ENCODE measurements at regions not wholly inside any gene's neighbourhood (a gene's known extent, or its start where the extent isn't known, plus 50 kb on each side); places are given as distances from the start of the nearest gene placed in this dataset.
A peak's percentile ranks its signal among the peaks of the same experiment; 100 is the strongest.

DNA sequence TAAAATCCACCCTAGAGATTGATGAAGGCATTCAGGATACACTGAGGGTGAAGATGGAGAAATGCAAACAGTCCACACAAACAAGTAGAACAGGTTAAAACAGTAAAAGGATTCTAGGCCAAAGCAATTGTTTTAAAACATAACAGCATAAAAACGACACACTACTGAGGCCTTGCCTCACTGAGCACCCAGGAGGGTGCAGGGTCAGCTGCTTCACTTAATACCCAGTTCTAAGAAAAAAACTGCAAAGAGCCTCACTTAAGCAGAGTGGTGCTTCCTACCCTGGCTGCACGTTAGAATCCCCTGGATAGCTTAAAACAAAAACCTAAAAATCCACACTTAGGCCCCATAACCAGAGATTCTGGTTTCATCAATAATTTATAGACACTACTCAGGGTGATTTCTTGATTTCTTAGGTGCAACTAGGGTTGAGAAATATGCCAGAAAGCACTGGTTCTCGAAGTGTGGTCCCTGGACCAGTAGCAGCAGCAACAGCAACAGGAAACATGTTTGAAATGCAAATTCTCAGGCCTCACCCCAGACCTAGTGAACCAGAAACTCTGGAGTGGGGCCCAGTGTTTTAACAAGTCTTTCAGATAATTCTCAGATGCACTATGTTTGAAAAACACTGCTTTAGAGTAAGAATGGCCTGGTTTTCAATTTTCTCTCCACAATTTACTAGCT, 279.1 kb downstream of the ZEB2 start:
- DNase-seq (ENCODE audit: low spot score in 2 of 2) (no peak), ATAC-seq (peak; percentile 71)
- peaks cover 57% of the 10 kb centered on the region for H3K4me1 Mint-ChIP-seq
- H3K27ac Mint-ChIP-seq, result peak overlapping the region; percentile 79
- H3K4me3 Mint-ChIP-seq, result peak overlapping the region; percentile 36
- H3K9me3 Mint-ChIP-seq, result peaks cover 3% of the 10 kb centered on the region
- no peaks in the 10 kb centered on the region for H3K36me3 Mint-ChIP-seq

DNA sequence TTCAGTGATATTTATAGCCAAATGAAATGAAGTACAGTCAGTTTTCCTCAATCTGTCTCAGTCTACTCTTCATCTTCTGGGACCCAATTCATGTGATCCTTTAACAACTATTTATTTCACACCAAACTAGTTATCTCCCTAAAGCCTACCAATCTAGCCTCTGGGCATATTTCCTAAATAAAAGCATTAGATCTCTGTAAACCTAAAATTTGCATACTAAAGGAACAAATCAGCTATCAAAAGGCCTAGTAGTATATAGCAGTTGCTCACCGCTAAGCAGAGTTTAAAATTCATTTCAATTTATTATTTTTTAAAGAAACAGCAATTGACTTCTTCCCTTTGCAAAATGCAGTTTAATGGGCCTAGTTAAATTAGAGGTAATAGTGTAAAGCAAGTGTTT, 280.2 kb downstream of the ZEB2 start:
- H3K4me3 Mint-ChIP-seq, result no peak overlapping the region
- H3K4me1 Mint-ChIP-seq, result peaks cover 66% of the 10 kb centered on the region
- peaks cover 3% of the 10 kb centered on the region for H3K9me3 Mint-ChIP-seq
- ATAC-seq, result no peak
- H3K36me3 Mint-ChIP-seq, result peaks cover 4% of the 10 kb centered on the region
- no peak for DNase-seq (ENCODE audit: low spot score in 2 of 2)
- H3K27ac Mint-ChIP-seq, result peak overlapping the region; percentile 79

DNA sequence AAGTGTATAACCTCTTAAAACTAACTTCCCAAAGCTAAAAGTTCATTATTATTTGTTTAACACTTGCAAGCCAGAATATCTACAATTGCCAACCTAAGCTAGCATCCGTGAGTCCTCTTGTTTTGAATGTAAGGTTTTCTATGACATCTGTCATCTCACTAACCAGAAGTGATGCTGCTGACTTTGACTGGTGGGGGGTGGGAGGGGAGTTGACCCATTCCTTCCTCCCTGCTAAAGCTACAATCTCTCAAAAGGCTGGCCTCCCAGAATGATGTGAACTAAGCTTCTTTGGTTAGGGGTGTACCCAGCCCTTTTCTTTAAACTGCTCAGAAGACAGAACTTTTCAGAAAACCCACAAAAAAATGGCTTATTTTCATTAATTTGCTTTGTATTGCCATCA, 280.6 kb downstream of the ZEB2 start:
- H3K9me3 Mint-ChIP-seq, result peaks cover 3% of the 10 kb centered on the region
- H3K4me3 Mint-ChIP-seq, result peak overlapping the region; percentile 8
- DNase-seq (ENCODE audit: low spot score in 2 of 2) (no peak), ATAC-seq (peak; percentile 72)
- H3K27ac Mint-ChIP-seq, result peak overlapping the region; percentile 79
- H3K4me1 Mint-ChIP-seq, result peaks cover 70% of the 10 kb centered on the region
- H3K36me3 Mint-ChIP-seq, result peaks cover 8% of the 10 kb centered on the region

DNA sequence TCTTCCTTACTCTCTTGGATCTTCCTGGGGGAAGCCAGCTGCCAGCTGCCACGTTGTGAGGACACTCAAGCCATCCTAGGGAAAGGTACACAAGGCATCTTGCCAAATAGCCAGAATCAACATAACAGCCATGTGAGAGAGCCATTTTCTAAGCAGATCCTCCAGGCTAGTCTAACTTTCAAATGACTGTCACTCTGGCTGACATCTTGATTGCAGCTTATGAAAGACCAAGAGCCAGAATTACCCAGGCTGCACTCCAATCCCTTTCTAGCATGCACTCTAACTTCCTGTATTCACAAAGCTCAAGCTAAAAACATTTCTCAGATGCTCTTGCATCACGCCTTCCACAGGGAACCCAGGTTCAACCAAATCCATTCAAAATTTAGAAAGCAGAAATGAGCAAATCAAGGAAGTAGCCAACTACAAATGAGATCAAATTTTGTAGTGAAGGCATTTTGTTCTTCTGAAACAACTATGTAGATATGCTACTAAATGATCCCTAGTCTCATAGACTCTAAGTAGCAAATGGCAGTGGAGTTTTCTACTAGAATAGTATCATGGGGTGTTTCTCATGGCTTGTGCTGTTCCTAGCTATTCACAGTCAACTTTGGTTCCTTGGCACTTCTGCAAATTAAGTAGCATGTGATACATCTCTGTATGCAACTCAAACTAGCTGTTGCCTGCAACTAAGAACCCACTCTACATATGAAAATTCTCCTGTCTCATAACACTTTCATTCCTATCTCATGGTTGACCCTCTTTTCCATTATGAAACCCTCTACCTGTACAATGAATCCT, 281.9 kb downstream of the ZEB2 start:
- Mint-ChIP-seq H3K36me3 (peaks cover 21% of the 10 kb centered on the region), H3K9me3 (peaks cover 3% of the 10 kb centered on the region), H3K4me3 (peak overlapping the region; percentile 26), H3K4me1 (peaks cover 78% of the 10 kb centered on the region), H3K27ac (peak overlapping the region; percentile 79)
- ATAC-seq (no peak), DNase-seq (ENCODE audit: low spot score in 2 of 2) (no peak)

DNA sequence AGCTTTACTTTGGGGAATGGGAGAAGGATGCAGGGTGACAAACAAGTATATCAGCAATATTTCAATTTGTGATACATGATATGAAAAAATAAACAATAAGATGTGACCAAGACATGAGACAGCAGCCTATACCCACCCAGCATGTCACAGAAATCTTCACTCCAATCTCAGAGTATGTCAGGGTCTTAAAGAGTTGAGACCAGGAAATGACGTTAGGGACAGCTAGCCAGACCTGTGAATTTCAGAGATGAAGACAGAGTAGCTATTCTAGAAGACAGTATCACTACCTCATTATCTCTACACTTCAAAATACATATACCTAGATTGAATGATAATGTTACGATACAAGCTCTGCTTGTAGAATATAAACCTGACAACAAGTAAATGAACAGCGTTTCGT, 282.8 kb downstream of the ZEB2 start:
- ATAC-seq (no peak), DNase-seq (ENCODE audit: low spot score in 2 of 2) (no peak)
- Mint-ChIP-seq H3K4me3 (peak overlapping the region; percentile 26), H3K4me1 (peaks cover 86% of the 10 kb centered on the region), H3K9me3 (peaks cover 3% of the 10 kb centered on the region), H3K36me3 (peaks cover 29% of the 10 kb centered on the region), H3K27ac (peak overlapping the region; percentile 79)

DNA sequence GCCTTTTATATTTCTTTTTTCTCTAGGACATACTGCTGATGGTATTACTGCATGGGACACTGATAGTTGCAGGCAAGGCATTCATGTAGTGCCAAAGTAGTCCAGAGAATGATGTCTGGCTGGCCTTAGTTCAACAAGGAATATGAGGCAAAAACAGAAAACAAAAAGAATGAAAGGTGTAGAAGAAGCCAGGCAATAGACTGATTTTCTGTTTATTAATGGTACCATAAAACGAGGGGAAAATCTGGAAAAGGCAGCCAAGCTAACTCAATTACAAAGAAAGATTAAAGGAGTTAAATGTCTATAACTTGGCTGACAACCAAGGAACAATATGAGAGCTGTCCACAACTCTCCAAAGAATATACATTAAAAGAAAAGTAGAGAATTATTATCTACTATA, 284.9 kb downstream of the ZEB2 start:
- Mint-ChIP-seq H3K9me3 (peaks cover 3% of the 10 kb centered on the region), H3K27ac (peak overlapping the region; percentile 90), H3K4me1 (peaks cover 79% of the 10 kb centered on the region), H3K36me3 (peaks cover 29% of the 10 kb centered on the region), H3K4me3 (peak overlapping the region; percentile 61)
- no peak for DNase-seq (ENCODE audit: low spot score in 2 of 2)
- ATAC-seq, result no peak

DNA sequence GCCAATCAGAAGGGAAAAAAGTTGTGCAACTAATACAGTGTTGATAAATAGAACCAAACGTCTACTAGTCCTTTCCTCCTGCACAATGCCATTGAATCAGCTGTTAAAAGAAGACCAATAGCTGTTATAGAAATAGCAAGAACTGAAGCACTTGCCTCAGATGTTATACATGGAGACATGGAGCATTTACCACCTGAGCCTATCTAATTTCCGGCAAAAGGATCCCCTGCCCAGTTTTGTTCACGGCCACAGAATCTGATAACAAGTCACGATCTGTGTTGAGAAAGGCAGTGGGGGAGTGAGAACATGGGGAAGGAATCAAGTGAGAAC, 285.4 kb downstream of the ZEB2 start:
- Mint-ChIP-seq H3K36me3 (peaks cover 29% of the 10 kb centered on the region), H3K4me1 (peaks cover 76% of the 10 kb centered on the region), H3K4me3 (peak overlapping the region; percentile 61), H3K27ac (peak overlapping the region; percentile 90), H3K9me3 (peaks cover 3% of the 10 kb centered on the region)
- DNase-seq (ENCODE audit: low spot score in 2 of 2) (no peak), ATAC-seq (peak; percentile 38)

DNA sequence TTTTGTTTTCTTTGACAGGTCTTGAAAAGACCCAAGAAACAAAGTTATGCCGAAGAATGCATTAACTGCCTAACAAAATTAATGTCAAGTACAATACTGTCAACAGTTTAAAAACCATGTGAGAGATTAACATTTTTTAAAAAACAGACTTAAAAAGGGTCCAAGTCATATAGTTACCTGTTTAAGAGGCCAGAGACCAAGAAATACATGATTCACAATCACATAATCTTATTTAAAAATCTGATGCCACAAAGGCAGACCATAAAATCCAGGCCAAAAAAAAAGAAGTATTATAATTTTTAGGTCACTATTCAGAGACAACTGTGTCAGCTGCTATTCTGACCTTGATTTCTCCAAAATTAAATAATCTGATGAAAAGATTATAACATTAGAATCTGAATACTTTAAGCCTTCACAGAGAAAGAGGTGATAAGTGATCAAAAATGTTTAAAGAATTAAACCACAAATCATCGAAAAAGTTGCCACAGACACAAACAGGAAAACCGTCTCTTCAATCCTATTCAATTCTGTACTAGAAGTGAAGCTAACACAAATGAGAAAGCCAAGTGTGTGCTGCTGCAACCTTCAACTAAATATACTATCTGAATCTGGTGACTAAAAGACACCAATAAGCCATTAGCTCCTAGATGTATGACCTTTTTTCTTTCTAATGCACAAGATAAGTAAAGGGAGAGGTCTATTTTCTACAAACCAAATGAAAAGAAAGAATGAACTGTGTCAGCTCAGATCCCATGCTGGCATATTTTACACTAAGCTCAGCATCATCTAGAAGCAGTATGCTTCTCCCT, 286.0 kb downstream of the ZEB2 start:
- Mint-ChIP-seq H3K36me3 (peaks cover 33% of the 10 kb centered on the region), H3K4me3 (peak overlapping the region; percentile 61), H3K9me3 (peaks cover 3% of the 10 kb centered on the region), H3K27ac (peak overlapping the region; percentile 90), H3K4me1 (peaks cover 78% of the 10 kb centered on the region)
- DNase-seq (ENCODE audit: low spot score in 2 of 2) (no peak), ATAC-seq (peak; percentile 87)

DNA sequence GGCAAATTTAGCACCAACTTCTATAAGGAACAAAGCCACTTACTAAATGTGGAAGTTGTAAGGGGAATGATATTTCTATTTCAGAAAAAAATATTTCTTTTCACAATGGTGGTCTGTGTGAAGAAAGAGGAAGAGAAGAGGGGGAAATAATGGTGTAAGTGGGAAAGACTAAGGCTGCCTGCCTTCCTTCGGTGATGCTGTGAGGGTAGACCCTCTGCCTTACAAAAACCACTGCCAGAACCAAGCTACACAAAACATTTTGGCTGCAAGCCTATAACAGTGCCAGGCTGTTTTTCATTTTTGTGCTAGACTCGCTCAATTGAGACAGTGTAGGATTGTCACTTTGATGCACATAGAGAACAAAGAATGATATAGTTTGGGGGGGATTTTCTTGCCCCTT, 286.6 kb downstream of the ZEB2 start:
- Mint-ChIP-seq H3K4me1 (peaks cover 73% of the 10 kb centered on the region), H3K27ac (peak overlapping the region; percentile 90), H3K4me3 (peak overlapping the region; percentile 61), H3K36me3 (peaks cover 39% of the 10 kb centered on the region), H3K9me3 (no peaks in the 10 kb centered on the region)
- DNase-seq (ENCODE audit: low spot score in 2 of 2), result no peak
- ATAC-seq, result peak; percentile 11

DNA sequence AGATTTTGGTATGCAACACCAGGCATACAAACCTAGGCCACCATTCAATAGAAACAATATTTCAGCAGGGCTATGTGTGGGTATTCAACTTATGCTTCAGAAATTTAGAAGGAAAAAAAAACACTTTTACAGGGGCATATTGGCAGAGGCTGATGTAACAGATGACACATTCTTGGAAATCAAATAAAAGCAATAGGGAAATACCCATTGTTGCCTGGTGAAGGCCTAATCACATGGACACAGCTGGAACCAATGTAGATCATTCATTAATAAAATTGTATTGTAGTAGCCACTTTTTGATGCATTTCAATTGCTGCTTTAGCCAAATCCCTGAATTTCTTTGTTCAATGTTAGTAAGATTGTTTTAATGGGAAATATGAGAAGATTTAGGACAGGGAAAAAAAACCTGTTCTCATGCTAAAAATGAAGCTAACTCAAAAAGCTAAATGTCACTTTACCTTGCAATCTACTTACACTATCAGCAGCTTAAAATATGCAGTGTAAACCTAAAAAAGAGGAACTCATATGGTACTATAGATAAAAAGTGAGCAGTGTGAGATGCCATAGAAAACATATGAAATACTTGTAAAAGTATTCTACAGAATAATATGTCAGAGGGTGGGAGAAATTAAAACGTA, 289.4 kb downstream of the ZEB2 start:
- peak; percentile 44 for ATAC-seq

DNA sequence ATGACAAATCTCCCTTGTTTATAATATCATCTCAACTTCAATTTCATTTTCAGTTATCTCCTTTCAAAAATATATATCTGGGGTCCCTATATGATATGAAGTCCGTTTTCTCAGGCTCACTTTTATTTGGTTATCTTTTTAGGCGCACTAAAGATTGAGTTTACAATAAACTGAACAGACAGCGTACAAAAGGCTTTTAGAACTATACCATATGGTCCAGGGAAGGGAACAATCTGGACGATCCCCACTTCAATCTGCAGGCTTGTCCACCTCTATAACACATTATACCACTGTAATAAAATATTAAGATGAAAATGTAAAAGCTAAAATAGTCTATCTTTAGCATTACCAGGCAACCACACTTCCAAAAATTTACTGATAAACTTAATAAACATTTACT, 289.9 kb downstream of the ZEB2 start:
- Mint-ChIP-seq H3K4me1 (peaks cover 65% of the 10 kb centered on the region), H3K4me3 (peak overlapping the region; percentile 11)

More for the DNA sequence above, 289.4 kb downstream of the ZEB2 start:
- Mint-ChIP-seq H3K36me3 (peaks cover 42% of the 10 kb centered on the region), H3K4me1 (peaks cover 66% of the 10 kb centered on the region), H3K9me3 (no peaks in the 10 kb centered on the region), H3K4me3 (peak overlapping the region; percentile 11), H3K27ac (peak overlapping the region; percentile 75)
- DNase-seq (ENCODE audit: low spot score in 2 of 2), result no peak

DNA sequence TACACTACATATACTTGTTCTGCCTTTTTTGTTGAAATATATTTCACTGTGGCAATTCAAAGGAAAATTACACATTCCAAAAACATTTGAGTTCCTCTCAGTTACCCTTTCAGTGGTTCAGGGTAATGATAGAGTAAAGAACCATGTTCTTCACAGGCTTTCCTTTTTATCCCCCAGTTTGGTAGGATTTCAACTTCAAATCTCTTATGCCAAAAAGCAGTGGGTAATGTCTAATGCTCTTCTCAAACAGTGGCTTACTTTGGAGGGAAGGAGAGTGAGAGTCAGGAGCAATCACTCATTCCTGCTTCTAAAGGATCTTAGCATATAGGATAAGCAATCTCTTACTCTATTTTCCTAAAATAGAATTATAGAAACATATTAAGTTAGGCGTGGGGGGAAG, 290.6 kb downstream of the ZEB2 start:
- Mint-ChIP-seq H3K36me3 (peaks cover 33% of the 10 kb centered on the region), H3K9me3 (no peaks in the 10 kb centered on the region), H3K4me3 (peak overlapping the region; percentile 11), H3K4me1 (peaks cover 57% of the 10 kb centered on the region), H3K27ac (peak overlapping the region; percentile 75)
- ATAC-seq, result no peak
- no peak for DNase-seq (ENCODE audit: low spot score in 2 of 2)

More for the DNA sequence above, 289.9 kb downstream of the ZEB2 start:
- Mint-ChIP-seq H3K9me3 (no peaks in the 10 kb centered on the region), H3K27ac (peak overlapping the region; percentile 75), H3K36me3 (peaks cover 41% of the 10 kb centered on the region)
- ATAC-seq, result no peak
- DNase-seq (ENCODE audit: low spot score in 2 of 2), result no peak

DNA sequence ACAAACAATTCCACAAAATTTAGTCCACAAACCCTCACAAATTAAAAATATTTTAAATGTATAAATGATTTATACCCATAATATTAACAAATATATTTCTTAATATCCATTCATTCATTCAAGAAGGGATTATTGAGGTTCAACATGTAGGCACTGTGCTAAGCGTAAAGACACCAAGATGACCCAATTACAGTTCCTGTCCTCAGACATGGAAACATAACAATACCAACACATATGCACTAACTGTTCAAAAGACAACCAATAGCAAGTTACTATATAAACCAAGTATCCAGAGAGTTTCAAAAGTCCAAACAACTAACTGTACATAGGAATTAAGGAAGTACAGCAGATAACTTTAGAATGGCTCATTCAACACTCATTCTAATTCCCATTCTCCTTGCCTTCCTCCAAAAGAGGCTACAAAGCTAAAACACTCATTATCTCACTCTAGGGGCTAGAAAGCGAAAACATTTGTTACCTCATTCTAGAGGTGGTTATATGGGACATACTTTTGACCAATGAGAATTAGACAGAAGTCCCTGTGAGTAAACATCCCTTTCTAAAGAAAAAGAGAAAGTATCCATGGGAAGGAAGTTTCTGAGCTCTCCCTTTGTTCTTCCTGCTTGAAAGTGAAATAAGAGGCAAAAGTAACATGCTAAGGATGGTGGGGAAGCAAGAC, 292.4 kb downstream of the ZEB2 start:
- Mint-ChIP-seq H3K4me3 (peak overlapping the region; percentile 48), H3K36me3 (peaks cover 21% of the 10 kb centered on the region), H3K27ac (peak overlapping the region; percentile 87), H3K4me1 (peaks cover 41% of the 10 kb centered on the region), H3K9me3 (no peaks in the 10 kb centered on the region)
- DNase-seq (ENCODE audit: low spot score in 2 of 2) (no peak), ATAC-seq (peak; percentile 60)

DNA sequence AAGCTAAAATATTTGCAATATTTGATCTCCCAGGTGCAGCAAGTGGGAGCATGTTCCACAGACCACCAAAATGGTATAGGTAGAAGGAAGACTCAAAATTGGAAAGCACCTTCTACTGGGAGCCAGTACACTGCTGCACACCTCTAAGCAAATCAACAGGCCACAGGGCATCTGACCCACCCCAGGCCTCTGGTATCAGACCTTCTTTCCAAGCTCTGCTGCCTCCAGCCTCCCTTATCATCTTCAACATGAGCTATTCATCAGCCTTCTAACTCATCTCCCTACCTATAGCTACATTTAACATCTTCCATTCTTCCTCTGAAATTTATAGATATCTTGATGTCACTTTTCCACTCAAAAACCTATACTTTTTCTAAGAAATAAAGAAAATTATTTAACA, 294.8 kb downstream of the ZEB2 start:
- Mint-ChIP-seq H3K4me3 (peak overlapping the region; percentile 44), H3K27ac (peak overlapping the region; percentile 33), H3K4me1 (peaks cover 26% of the 10 kb centered on the region), H3K36me3 (peaks cover 26% of the 10 kb centered on the region), H3K9me3 (no peaks in the 10 kb centered on the region)
- ATAC-seq (peak; percentile 36), DNase-seq (ENCODE audit: low spot score in 2 of 2) (no peak)

Measured in stimulated activated effector memory CD8-positive, alpha-beta T cell treated with anti-CD3 and anti-CD28 coated beads, Interleukin-12 subunit alpha, Interleukin-12 subunit beta, amount 100 ng/mL, for 72 hours (primary cell).